ENCODE measurements at regions not wholly inside any gene's neighbourhood (a gene's known extent, or its start where the extent isn't known, plus 50 kb on each side); places are given as distances from the start of the nearest gene placed in this dataset.

GRCh38 chr17:5678171-5678570 is 93.9 kb upstream of the NLRP1 start:
- no peak for DNase-seq
- Histone ChIP-seq H3K27me3 (ENCODE audit: control insufficient read depth in 3 of 3, insufficient read depth in 3 of 3, low read length in 3 of 3) (peaks cover 0 to 6% (median 0%) of the 10 kb centered on the region in 3 donors), H3K9me3 (ENCODE audit: control insufficient read depth in 2 of 2, insufficient read depth in 1 of 2, low read depth in 1 of 2, low read length in 1 of 2) (no peaks in the 10 kb centered on the region), H3K27ac (ENCODE audit: low read depth in 1 of 3, low read length in 2 of 3) (no peak overlapping the region), H3K4me3 (ENCODE audit: low read depth in 1 of 3, low read length in 3 of 3) (no peak overlapping the region), H3K4me1 (ENCODE audit: control insufficient read depth in 3 of 3, insufficient read depth in 2 of 3, low read depth in 1 of 3, low read length in 2 of 3) (no peaks in the 10 kb centered on the region), H3K36me3 (ENCODE audit: control insufficient read depth in 3 of 3, insufficient read depth in 2 of 3, low read depth in 1 of 3, low read length in 3 of 3) (no peaks in the 10 kb centered on the region)
- FAIRE-seq: no peak
- 42 to 60% (median 52%) methylated on average over 4 of the region's 4 CpGs for WGBS, 3 donors

GRCh38 chr17:5680766-5681165 is 96.5 kb upstream of the NLRP1 start:
- Histone ChIP-seq H3K27me3 (ENCODE audit: control insufficient read depth in 3 of 3, insufficient read depth in 3 of 3, low read length in 3 of 3) (peaks cover 0 to 5% (median 0%) of the 10 kb centered on the region in 3 donors), H3K4me1 (ENCODE audit: control insufficient read depth in 3 of 3, insufficient read depth in 2 of 3, low read depth in 1 of 3, low read length in 2 of 3) (no peaks in the 10 kb centered on the region), H3K9me3 (ENCODE audit: control insufficient read depth in 2 of 2, insufficient read depth in 1 of 2, low read depth in 1 of 2, low read length in 1 of 2) (no peaks in the 10 kb centered on the region), H3K27ac (ENCODE audit: low read depth in 1 of 3, low read length in 2 of 3) (no peak overlapping the region), H3K36me3 (ENCODE audit: control insufficient read depth in 3 of 3, insufficient read depth in 2 of 3, low read depth in 1 of 3, low read length in 3 of 3) (no peaks in the 10 kb centered on the region), H3K4me3 (ENCODE audit: low read depth in 1 of 3, low read length in 3 of 3) (no peak overlapping the region)
- FAIRE-seq (no peak), DNase-seq (no peak)
- WGBS, 3 donors: 39 to 71% (median 44%) methylated on average over 1 of the region's 1 CpG

GRCh38 chr17:5683241-5683640 is 98.9 kb upstream of the NLRP1 start:
- DNase-seq (no peak), FAIRE-seq (no peak)
- H3K36me3 ChIP-seq (ENCODE audit: control insufficient read depth in 3 of 3, insufficient read depth in 2 of 3, low read depth in 1 of 3, low read length in 3 of 3): no peaks in the 10 kb centered on the region
- H3K27me3 ChIP-seq (ENCODE audit: control insufficient read depth in 3 of 3, insufficient read depth in 3 of 3, low read length in 3 of 3): peaks cover 0 to 5% (median 0%) of the 10 kb centered on the region in 3 donors
- no peaks in the 10 kb centered on the region for H3K4me1 ChIP-seq (ENCODE audit: control insufficient read depth in 3 of 3, insufficient read depth in 2 of 3, low read depth in 1 of 3, low read length in 2 of 3)
- no peaks in the 10 kb centered on the region for H3K9me3 ChIP-seq (ENCODE audit: control insufficient read depth in 2 of 2, insufficient read depth in 1 of 2, low read depth in 1 of 2, low read length in 1 of 2)
- no peak overlapping the region for H3K27ac ChIP-seq (ENCODE audit: low read depth in 1 of 3, low read length in 2 of 3)
- H3K4me3 ChIP-seq (ENCODE audit: low read depth in 1 of 3, low read length in 3 of 3): no peak overlapping the region
- 14 to 18% (median 16%) methylated on average over 6 of the region's 6 CpGs for WGBS, 3 donors

- H3K9me3 ChIP-seq (ENCODE audit: control insufficient read depth in 2 of 2, insufficient read depth in 1 of 2, low read depth in 1 of 2, low read length in 1 of 2): no peaks in the 10 kb centered on the region
- no peaks in the 10 kb centered on the region for H3K4me1 ChIP-seq (ENCODE audit: control insufficient read depth in 3 of 3, insufficient read depth in 2 of 3, low read depth in 1 of 3, low read length in 2 of 3)
- WGBS, 3 donors: 59 to 73% (median 69%) methylated on average over 4 of the region's 4 CpGs
- no peaks in the 10 kb centered on the region for H3K36me3 ChIP-seq (ENCODE audit: control insufficient read depth in 3 of 3, insufficient read depth in 2 of 3, low read depth in 1 of 3, low read length in 3 of 3)
- no peak overlapping the region for H3K27ac ChIP-seq (ENCODE audit: low read depth in 1 of 3, low read length in 2 of 3)
- FAIRE-seq: no peak
- no peak overlapping the region for H3K4me3 ChIP-seq (ENCODE audit: low read depth in 1 of 3, low read length in 3 of 3)
- DNase-seq: no peak
- peaks cover 0 to 4% (median 0%) of the 10 kb centered on the region in 3 donors for H3K27me3 ChIP-seq (ENCODE audit: control insufficient read depth in 3 of 3, insufficient read depth in 3 of 3, low read length in 3 of 3)
Observed at GRCh38 chr17:5686074-5686635, 101.8 kb upstream of the NLRP1 start.

GRCh38 chr17:5687646-5688045 is 103.3 kb upstream of the NLRP1 start:
- Histone ChIP-seq H3K27ac (ENCODE audit: low read depth in 1 of 3, low read length in 2 of 3) (no peak overlapping the region), H3K36me3 (ENCODE audit: control insufficient read depth in 3 of 3, insufficient read depth in 2 of 3, low read depth in 1 of 3, low read length in 3 of 3) (no peaks in the 10 kb centered on the region), H3K4me1 (ENCODE audit: control insufficient read depth in 3 of 3, insufficient read depth in 2 of 3, low read depth in 1 of 3, low read length in 2 of 3) (no peaks in the 10 kb centered on the region), H3K4me3 (ENCODE audit: low read depth in 1 of 3, low read length in 3 of 3) (no peak overlapping the region), H3K9me3 (ENCODE audit: control insufficient read depth in 2 of 2, insufficient read depth in 1 of 2, low read depth in 1 of 2, low read length in 1 of 2) (no peaks in the 10 kb centered on the region), H3K27me3 (ENCODE audit: control insufficient read depth in 3 of 3, insufficient read depth in 3 of 3, low read length in 3 of 3) (peaks cover 0 to 3% (median 0%) of the 10 kb centered on the region in 3 donors)
- 76 to 82% (median 77%) methylated on average over 8 of the region's 8 CpGs for WGBS, 3 donors
- no peak for DNase-seq
- FAIRE-seq: no peak

- no peaks in the 10 kb centered on the region for H3K36me3 ChIP-seq (ENCODE audit: control insufficient read depth in 3 of 3, insufficient read depth in 2 of 3, low read depth in 1 of 3, low read length in 3 of 3)
- 41 to 72% (median 47%) methylated on average over 9 of the region's 9 CpGs for WGBS, 3 donors
- H3K4me3 ChIP-seq (ENCODE audit: low read depth in 1 of 3, low read length in 3 of 3): no peak overlapping the region
- FAIRE-seq: no peak
- H3K27me3 ChIP-seq (ENCODE audit: control insufficient read depth in 3 of 3, insufficient read depth in 3 of 3, low read length in 3 of 3): no peaks in the 10 kb centered on the region
- no peaks in the 10 kb centered on the region for H3K4me1 ChIP-seq (ENCODE audit: control insufficient read depth in 3 of 3, insufficient read depth in 2 of 3, low read depth in 1 of 3, low read length in 2 of 3)
- DNase-seq: no peak
- no peak overlapping the region for H3K27ac ChIP-seq (ENCODE audit: low read depth in 1 of 3, low read length in 2 of 3)
- no peaks in the 10 kb centered on the region for H3K9me3 ChIP-seq (ENCODE audit: control insufficient read depth in 2 of 2, insufficient read depth in 1 of 2, low read depth in 1 of 2, low read length in 1 of 2)
Observed at GRCh38 chr17:5693821-5694220, 109.5 kb upstream of the NLRP1 start.

- H3K27ac ChIP-seq (ENCODE audit: low read depth in 1 of 3, low read length in 2 of 3): no peak overlapping the region
- DNase-seq: no peak
Observed at GRCh38 chr17:5694551-5694950, 110.2 kb upstream of the NLRP1 start.

GRCh38 chr17:5695480-5695879 is 111.2 kb upstream of the NLRP1 start:
- H3K4me1 ChIP-seq (ENCODE audit: control insufficient read depth in 3 of 3, insufficient read depth in 2 of 3, low read depth in 1 of 3, low read length in 2 of 3): no peaks in the 10 kb centered on the region
- H3K9me3 ChIP-seq (ENCODE audit: control insufficient read depth in 2 of 2, insufficient read depth in 1 of 2, low read depth in 1 of 2, low read length in 1 of 2): no peaks in the 10 kb centered on the region
- no peaks in the 10 kb centered on the region for H3K36me3 ChIP-seq (ENCODE audit: control insufficient read depth in 3 of 3, insufficient read depth in 2 of 3, low read depth in 1 of 3, low read length in 3 of 3)
- H3K27ac ChIP-seq (ENCODE audit: low read depth in 1 of 3, low read length in 2 of 3): no peak overlapping the region
- H3K27me3 ChIP-seq (ENCODE audit: control insufficient read depth in 3 of 3, insufficient read depth in 3 of 3, low read length in 3 of 3): peaks cover 0 to 2% (median 0%) of the 10 kb centered on the region in 3 donors
- WGBS, 3 donors: 17 to 52% (median 37%) methylated on average over 3 of the region's 3 CpGs
- no peak for DNase-seq
- H3K4me3 ChIP-seq (ENCODE audit: low read depth in 1 of 3, low read length in 3 of 3): no peak overlapping the region
- FAIRE-seq: no peak

More at GRCh38 chr17:5694551-5694950, 110.2 kb upstream of the NLRP1 start:
- no peaks in the 10 kb centered on the region for H3K9me3 ChIP-seq (ENCODE audit: control insufficient read depth in 2 of 2, insufficient read depth in 1 of 2, low read depth in 1 of 2, low read length in 1 of 2)
- no peaks in the 10 kb centered on the region for H3K27me3 ChIP-seq (ENCODE audit: control insufficient read depth in 3 of 3, insufficient read depth in 3 of 3, low read length in 3 of 3)
- H3K36me3 ChIP-seq (ENCODE audit: control insufficient read depth in 3 of 3, insufficient read depth in 2 of 3, low read depth in 1 of 3, low read length in 3 of 3): no peaks in the 10 kb centered on the region
- no peaks in the 10 kb centered on the region for H3K4me1 ChIP-seq (ENCODE audit: control insufficient read depth in 3 of 3, insufficient read depth in 2 of 3, low read depth in 1 of 3, low read length in 2 of 3)
- no peak overlapping the region for H3K4me3 ChIP-seq (ENCODE audit: low read depth in 1 of 3, low read length in 3 of 3)
- no peak for FAIRE-seq
- WGBS, 3 donors: 45 to 52% (median 51%) methylated on average over 8 of the region's 8 CpGs

GRCh38 chr17:5698959-5699358 is 114.7 kb upstream of the NLRP1 start:
- no peaks in the 10 kb centered on the region for H3K36me3 ChIP-seq (ENCODE audit: control insufficient read depth in 3 of 3, insufficient read depth in 2 of 3, low read depth in 1 of 3, low read length in 3 of 3)
- FAIRE-seq: no peak
- DNase-seq: no peak
- no peak overlapping the region for H3K27ac ChIP-seq (ENCODE audit: low read depth in 1 of 3, low read length in 2 of 3)
- peaks cover 0 to 2% (median 0%) of the 10 kb centered on the region in 3 donors for H3K27me3 ChIP-seq (ENCODE audit: control insufficient read depth in 3 of 3, insufficient read depth in 3 of 3, low read length in 3 of 3)
- no peaks in the 10 kb centered on the region for H3K4me1 ChIP-seq (ENCODE audit: control insufficient read depth in 3 of 3, insufficient read depth in 2 of 3, low read depth in 1 of 3, low read length in 2 of 3)
- peaks cover 0 to 6% of the 10 kb centered on the region in 2 donors for H3K9me3 ChIP-seq (ENCODE audit: control insufficient read depth in 2 of 2, insufficient read depth in 1 of 2, low read depth in 1 of 2, low read length in 1 of 2)
- no peak overlapping the region for H3K4me3 ChIP-seq (ENCODE audit: low read depth in 1 of 3, low read length in 3 of 3)

Data from small intestine (tissue), 7 donors.